Upper lobe of right lung (tissue), 1 donor: ENCODE measurements at regions not wholly inside any gene's neighbourhood (a gene's known extent, or its start where the extent isn't known, plus 50 kb on each side); places are given as distances from the start of the nearest gene placed in this dataset.

Source experiments
- ATAC-seq: fragments of 200-7000 bp; cut with Tn5 transposase; one replicate; pipeline ENCODE4 v1.9.1; 2020; ENCODE audit warnings: mild to moderate bottlenecking, moderate library complexity
- DNase-seq: peaks from one replicate; pipeline ENCODE4 v3.0.0-alpha.2; 2020
- H3K27ac ChIP-seq: fragments of 200-600 bp; one replicate; pipeline ENCODE4 v1.8.0; 2022
- H3K27me3 ChIP-seq: fragments of 200-600 bp; one replicate; pipeline ENCODE4 v1.8.0; 2022; ENCODE audit warnings: mild to moderate bottlenecking
- H3K36me3 ChIP-seq: fragments of 200-600 bp; one replicate; pipeline ENCODE4 v1.8.0; 2022
- H3K4me1 ChIP-seq: fragments of 200-600 bp; one replicate; pipeline ENCODE4 v1.8.0; 2022
- H3K4me3 ChIP-seq: fragments of 200-600 bp; one replicate; pipeline ENCODE4 v1.8.0; 2022; ENCODE audit warnings: mild to moderate bottlenecking
- H3K9me3 ChIP-seq: fragments of 200-600 bp; one replicate; pipeline ENCODE4 v1.8.0; 2022
- intact Hi-C: fragments of 100-400 bp; cut with DNase I; formaldehyde crosslinking; loops from one replicate; pipeline ENCODE4 v1.11.0; 2022
- TF ChIP-seq, protein P1 (sequence below): fragments of 200-600 bp; IDR thresholded peaks from one replicate; pipeline ENCODE4 v1.8.0; 2022; ENCODE audit warnings: antibody characterized with exemption
- donor health status: DM: no; HTN: yes; CAD: no; lungs with severe emphysema.

DNA sequence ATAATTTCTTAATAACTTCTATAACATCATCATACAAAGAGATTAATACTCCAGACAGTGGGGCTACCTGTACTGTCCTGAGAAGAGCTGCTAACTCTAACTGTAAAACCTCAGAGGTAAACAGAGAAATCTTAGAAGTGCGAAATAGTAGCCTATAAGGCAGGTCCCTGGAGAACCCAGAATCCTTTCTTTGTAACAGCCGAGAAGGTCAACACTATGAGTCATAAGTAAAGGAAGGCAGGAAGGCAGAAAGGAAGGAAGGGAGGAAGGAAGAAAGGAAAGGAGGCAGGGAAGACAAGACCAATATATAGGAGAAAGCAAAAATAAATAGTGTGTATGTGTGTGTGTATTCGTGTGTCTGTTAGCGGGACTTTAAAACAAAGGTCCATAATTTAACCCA, 540.6 kb downstream of the ZWINT start:
- ATAC-seq: no peak
- TF ChIP-seq, protein P1, sequence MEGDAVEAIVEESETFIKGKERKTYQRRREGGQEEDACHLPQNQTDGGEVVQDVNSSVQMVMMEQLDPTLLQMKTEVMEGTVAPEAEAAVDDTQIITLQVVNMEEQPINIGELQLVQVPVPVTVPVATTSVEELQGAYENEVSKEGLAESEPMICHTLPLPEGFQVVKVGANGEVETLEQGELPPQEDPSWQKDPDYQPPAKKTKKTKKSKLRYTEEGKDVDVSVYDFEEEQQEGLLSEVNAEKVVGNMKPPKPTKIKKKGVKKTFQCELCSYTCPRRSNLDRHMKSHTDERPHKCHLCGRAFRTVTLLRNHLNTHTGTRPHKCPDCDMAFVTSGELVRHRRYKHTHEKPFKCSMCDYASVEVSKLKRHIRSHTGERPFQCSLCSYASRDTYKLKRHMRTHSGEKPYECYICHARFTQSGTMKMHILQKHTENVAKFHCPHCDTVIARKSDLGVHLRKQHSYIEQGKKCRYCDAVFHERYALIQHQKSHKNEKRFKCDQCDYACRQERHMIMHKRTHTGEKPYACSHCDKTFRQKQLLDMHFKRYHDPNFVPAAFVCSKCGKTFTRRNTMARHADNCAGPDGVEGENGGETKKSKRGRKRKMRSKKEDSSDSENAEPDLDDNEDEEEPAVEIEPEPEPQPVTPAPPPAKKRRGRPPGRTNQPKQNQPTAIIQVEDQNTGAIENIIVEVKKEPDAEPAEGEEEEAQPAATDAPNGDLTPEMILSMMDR: no peak
- no peak for DNase-seq
- Histone ChIP-seq H3K4me1 (no peaks in the 10 kb centered on the region), H3K27ac (no peak overlapping the region), H3K27me3 (no peaks in the 10 kb centered on the region), H3K4me3 (no peak overlapping the region), H3K36me3 (no peaks in the 10 kb centered on the region), H3K9me3 (no peaks in the 10 kb centered on the region)
- intact Hi-C loops: no loop called here

DNA sequence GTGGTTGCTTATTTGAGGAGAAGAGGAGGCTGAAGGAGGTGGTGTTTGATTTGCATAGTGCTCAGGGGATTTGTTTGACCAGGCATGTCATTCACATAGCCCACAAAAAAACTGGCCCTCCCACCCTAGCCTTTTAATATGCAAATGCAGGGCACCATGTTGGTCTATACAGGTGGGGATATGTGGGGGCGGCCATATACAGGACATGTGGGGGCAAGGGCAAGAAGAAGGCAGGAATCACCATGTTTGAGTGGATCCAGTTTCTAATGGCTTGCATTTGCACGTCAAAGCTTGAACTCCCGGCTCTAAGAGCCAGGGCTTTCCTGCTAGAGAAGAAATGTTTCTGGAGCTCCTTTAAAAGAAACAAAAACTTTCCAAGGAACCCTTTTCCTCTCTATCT, 541.0 kb downstream of the ZWINT start:
- intact Hi-C loops: no loop called here
- no peak for DNase-seq
- Histone ChIP-seq H3K27ac (no peak overlapping the region), H3K36me3 (no peaks in the 10 kb centered on the region), H3K9me3 (no peaks in the 10 kb centered on the region), H3K4me3 (no peak overlapping the region), H3K4me1 (no peaks in the 10 kb centered on the region), H3K27me3 (no peaks in the 10 kb centered on the region)
- no peak for ATAC-seq
- TF ChIP-seq, protein P1: no peak

DNA sequence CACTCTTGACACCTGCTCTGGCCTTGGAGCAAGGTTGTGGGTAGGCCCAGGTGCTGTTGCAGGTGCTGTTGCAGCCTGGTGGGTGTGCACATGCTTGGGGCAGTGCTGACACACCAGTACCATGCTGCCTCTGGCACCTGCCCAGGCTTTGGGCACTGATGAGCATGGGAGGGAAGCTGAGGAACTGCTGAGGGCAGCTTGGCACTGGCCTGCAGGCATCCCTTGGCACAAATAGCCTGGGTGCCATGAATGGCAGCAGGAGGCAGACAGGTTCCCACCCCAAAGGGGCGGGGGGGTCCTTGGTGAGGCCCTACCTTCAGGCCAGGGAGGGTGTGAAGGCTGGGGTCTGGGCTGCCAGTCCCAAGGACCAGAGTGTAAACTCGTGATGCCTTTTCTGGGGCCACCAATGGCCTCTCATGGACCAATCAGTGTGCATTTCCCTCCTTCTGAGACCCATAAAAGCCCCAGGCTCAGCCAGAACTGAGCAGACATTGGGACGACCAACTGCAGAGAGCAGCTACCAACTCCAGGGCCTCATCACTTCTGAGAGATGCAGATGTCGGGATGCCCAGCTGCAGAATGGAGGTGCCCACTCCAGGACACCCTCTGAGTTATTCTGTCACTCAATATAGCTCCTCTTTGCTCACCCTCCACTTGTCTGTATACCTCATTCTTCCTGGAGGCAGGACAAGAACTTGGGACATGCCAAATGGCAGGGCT, 547.4 kb downstream of the ZWINT start:
- no peak overlapping the region for H3K4me3 ChIP-seq
- no peaks in the 10 kb centered on the region for H3K36me3 ChIP-seq
- H3K4me1 ChIP-seq: no peaks in the 10 kb centered on the region
- H3K27ac ChIP-seq: no peak overlapping the region
- intact Hi-C loops: no loop called here
- H3K27me3 ChIP-seq: no peaks in the 10 kb centered on the region
- no peaks in the 10 kb centered on the region for H3K9me3 ChIP-seq
- TF ChIP-seq, protein P1: no peak
- DNase-seq: no peak
- peak; percentile 31 for ATAC-seq

DNA sequence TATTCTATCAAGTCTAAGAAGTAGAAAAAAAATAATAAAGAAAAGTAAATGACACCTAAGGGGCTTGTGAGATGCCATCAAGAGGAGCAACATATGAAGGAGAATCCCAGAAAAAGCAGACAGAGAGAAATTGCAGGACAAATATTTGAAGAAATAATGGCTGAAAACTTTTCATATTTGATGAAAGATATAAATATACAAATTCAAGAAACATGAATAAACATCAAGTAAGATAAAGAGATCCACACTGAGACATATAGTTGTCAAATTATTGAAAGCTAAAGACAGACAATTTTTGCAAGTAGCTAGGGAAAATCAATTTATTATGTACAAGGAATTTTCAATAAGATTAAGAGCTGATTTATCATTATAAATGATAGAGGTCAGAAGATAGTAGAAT, 558.0 kb downstream of the ZWINT start:
- H3K9me3 ChIP-seq: no peaks in the 10 kb centered on the region
- H3K36me3 ChIP-seq: no peaks in the 10 kb centered on the region
- no peak for ATAC-seq
- TF ChIP-seq, protein P1: no peak
- no peaks in the 10 kb centered on the region for H3K27me3 ChIP-seq
- intact Hi-C loops: no loop called here
- no peaks in the 10 kb centered on the region for H3K4me1 ChIP-seq
- DNase-seq: no peak
- no peak overlapping the region for H3K27ac ChIP-seq
- no peak overlapping the region for H3K4me3 ChIP-seq

DNA sequence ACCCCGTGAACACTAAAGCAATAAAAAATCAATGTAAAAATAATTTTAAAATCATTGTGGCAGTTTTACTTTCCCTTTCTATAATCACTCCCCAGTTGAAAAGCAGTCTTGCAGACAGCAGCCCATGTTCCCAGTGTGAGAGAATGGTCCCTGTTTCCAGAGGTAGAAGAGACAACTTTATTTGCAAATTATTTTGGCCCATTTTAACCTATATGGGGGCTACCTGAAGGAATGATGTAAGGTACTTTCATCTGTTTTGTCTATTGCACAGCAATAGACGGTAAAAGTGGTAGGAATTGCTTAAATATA, 559.8 kb downstream of the ZWINT start:
- DNase-seq (no peak), ATAC-seq (no peak)
- Histone ChIP-seq H3K4me1 (no peaks in the 10 kb centered on the region), H3K9me3 (no peaks in the 10 kb centered on the region), H3K27ac (no peak overlapping the region), H3K27me3 (no peaks in the 10 kb centered on the region), H3K4me3 (no peak overlapping the region), H3K36me3 (no peaks in the 10 kb centered on the region)
- intact Hi-C loops: no loop called here
- TF ChIP-seq, protein P1: no peak
